ENCODE measurements at regions not wholly inside any gene's neighbourhood (a gene's known extent, or its start where the extent isn't known, plus 50 kb on each side); places are given as distances from the start of the nearest gene placed in this dataset.

DNA sequence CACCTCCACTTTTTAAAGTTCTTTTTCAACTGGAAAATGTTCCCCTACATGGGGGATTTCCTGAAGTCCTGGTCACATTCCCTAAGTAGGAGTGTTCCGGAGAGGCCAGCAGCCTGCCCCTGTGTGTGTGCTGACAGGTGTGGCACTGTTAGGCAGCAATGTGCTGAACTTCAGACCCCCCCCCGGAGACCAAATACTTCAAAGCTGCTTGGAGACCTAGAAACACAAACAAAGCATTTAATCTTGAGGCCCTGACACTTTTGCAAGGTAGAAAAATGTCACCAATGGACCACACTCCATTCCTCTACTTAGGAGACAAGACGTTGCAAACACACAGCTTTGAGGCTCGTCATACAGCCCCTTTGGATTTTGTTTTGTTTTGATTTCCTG lies 259.6 kb upstream of the CTNNB1 start:
- TF ChIP-seq, protein P1, sequence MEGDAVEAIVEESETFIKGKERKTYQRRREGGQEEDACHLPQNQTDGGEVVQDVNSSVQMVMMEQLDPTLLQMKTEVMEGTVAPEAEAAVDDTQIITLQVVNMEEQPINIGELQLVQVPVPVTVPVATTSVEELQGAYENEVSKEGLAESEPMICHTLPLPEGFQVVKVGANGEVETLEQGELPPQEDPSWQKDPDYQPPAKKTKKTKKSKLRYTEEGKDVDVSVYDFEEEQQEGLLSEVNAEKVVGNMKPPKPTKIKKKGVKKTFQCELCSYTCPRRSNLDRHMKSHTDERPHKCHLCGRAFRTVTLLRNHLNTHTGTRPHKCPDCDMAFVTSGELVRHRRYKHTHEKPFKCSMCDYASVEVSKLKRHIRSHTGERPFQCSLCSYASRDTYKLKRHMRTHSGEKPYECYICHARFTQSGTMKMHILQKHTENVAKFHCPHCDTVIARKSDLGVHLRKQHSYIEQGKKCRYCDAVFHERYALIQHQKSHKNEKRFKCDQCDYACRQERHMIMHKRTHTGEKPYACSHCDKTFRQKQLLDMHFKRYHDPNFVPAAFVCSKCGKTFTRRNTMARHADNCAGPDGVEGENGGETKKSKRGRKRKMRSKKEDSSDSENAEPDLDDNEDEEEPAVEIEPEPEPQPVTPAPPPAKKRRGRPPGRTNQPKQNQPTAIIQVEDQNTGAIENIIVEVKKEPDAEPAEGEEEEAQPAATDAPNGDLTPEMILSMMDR (IDR thresholded peaks at IDR 0.05): no peak
- TF ChIP-seq POLR2A (IDR thresholded peaks at IDR 0.05): no peak

Data from esophagus squamous epithelium (tissue), 4 donors.